GM19328 (cell line): ENCODE measurements at regions not wholly inside any gene's neighbourhood (a gene's known extent, or its start where the extent isn't known, plus 50 kb on each side); places are given as distances from the start of the nearest gene placed in this dataset.

Experiments
- ATAC-seq: cut with Tn5 transposase; IDR thresholded peaks from one replicate; pipeline ENCODE4 v1.9.1; 2021; ENCODE audit warnings: mild to moderate bottlenecking, moderate library complexity; ENCODE audit not compliant: unreplicated experiment

DNA sequence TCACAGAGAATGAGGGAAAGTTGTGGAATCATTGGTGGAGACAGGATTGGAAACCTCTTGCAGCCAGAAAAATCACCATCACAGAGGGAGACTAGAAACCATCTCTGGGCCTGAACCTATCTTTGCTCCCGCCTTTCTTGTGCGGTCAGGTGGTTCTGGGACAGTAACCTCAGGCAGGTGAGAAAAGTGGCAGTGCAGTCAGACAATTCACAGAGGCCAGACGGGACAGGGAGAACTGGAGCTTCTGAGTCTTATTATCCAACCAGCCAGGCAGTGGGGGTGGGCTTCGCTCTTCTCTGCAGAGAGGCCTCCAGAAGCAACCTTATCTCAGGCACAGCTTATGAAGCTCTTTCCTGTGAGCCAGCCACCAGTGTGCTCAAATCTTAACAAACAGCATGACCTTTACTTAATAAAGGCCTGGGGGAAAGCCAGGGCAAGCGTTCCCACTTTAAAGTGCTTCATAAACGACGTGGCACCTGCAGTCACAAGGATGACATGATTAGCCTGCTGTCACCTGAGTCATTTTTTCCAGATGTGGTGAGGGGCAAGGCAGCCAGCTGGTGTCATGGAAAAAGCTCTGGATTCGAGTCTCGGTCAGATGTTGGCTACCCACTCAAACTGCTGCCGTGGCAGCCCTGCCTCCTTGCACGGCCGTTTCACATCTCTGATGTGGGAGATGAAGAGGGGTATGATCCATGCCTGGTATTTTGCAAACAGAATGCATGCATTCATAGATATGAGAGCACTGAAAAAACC lies 109.7 kb downstream of the B3GNT2 start:
- ATAC-seq = no peak

DNA sequence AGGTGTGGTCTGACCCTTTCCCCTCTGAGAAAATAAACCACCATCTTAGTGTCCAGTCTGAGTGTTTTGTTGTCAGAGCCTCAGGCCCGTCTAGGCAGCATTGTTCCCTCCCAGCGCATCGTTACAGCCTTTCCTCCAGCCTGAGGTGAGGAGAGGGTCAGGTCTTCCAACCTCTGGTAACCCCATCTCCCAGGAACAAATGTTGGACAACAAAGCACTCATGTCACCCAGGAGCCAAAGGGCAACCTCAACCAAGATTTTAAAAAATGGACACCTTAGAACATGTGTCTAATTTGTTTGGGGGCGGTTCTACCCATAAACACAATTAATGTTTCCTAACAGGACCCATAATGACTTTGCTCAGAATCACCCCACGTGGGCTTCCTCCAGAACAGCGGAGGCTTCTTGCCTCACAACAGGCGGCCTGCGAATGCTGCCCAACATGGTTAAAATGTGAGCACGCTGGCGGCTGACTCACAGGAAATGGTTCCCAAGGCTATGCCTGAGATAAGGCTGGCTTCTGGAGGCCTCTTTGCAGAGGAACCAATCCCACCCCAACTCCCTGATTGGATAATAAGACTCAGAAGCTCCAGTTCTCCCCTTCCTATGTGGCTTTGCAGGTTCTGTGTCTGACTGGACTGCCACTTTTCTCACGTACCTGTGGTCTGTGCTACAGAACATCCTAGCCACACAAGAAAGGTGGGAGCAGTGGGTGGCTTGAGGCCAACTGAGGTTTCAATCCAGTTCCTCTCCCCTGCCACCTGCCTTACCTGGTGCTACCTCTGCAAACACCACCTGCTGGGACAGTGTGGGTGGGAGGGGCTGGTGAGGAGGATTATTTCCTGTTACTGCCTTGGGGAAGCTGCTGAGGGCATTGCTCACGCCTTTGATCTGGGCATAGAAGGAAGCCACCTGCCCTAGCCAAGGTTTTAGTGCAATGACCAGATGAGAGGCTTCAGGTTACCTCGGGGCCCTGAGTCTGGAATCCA lies 108.8 kb downstream of the B3GNT2 start:
- no peak for ATAC-seq

DNA sequence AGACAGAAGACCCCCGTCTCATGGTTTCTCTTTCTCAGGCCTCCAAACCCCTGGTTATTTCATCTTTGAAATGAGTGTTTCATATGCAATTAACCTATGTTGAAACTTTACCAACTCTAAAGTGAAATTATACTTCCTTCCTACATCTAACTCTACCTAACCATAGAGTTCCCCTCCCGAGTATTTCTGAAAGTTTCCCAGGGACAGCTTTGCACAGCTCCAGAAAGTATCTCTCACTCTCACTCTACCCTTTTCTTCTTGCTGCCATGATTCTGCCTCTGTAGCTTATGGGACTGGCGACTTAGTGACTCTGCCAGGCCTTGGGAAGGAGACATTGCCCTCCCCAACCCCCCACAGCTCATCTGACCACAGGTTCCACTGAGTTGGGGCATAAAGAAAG lies 107.9 kb downstream of the B3GNT2 start:
- ATAC-seq = no peak

DNA sequence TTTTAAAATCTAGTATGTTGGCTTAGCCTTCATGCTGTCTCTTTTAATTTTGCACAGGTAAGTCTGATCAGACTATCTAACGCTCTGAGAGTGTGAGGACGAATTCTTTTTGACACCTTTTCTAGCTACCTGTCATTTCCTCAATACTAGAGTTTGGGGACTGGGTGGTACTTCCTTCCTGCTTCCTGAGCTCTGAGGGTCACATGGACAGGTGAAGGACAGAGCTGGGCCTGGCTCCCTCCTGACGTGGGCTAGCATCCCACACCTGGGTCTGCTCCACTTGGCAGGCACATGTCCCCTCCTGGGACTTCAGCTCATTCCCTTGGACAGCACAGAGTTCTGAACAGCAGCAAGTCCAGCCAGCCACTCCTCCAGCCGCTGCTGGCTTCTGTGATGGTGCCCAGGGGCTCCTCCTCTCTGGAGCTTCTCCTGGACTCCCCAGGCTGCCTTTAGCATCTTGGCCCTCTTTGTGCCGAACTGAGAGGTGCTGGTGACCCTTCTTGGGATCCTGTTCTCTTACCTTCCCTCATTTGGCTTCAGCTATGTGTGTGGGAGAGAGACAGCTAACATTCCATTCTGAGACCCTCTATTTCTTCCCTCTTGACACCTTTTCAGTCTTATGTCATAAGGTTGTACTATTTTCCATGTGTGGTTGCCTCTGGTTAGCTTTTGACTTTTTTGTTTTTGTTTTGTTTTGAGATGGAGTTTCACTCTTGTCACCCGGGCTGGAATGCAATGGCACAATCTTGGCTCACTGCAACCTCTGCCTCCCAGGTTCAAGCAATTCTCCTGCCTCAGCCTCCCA lies 106.9 kb downstream of the B3GNT2 start:
- no peak for ATAC-seq

DNA sequence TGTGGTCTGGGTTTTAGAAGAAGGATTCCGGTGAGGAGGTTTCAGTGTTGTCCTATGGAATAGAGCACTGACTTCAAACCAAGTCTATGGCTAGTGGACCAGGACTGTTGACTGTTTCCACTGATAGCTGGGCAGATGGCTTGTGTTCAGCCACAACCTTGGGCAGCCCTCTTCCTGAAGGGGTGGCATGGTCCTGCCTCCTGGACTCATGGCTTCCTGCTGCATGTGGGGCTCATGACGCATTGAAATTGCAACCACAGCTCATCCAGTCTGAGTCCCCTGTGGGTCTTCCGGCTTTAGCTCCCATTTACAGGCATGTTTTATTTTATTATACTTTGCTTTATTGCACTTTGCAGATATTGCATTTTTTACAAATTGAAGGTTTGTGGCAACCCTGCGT lies 105.0 kb downstream of the B3GNT2 start:
- no peak for ATAC-seq

DNA sequence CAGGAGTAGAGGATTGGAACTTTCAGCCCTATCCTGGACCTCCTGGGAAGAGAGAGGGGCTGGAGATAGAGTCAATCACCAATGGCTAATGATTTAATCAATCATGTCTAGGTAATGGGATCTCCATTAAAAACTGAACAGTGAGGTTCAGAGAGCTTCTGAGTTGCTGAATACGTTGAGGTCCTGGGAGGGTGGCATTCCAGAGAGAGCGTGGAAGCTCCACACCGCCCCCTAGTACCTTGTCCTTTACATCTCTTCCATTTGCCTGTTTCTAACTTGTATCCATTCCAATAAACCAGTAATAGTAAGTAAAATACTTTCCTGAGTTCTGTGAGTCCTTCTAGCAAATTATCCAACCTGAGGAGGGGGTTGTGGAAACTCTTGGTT lies 101.7 kb downstream of the B3GNT2 start:
- ATAC-seq = no peak

DNA sequence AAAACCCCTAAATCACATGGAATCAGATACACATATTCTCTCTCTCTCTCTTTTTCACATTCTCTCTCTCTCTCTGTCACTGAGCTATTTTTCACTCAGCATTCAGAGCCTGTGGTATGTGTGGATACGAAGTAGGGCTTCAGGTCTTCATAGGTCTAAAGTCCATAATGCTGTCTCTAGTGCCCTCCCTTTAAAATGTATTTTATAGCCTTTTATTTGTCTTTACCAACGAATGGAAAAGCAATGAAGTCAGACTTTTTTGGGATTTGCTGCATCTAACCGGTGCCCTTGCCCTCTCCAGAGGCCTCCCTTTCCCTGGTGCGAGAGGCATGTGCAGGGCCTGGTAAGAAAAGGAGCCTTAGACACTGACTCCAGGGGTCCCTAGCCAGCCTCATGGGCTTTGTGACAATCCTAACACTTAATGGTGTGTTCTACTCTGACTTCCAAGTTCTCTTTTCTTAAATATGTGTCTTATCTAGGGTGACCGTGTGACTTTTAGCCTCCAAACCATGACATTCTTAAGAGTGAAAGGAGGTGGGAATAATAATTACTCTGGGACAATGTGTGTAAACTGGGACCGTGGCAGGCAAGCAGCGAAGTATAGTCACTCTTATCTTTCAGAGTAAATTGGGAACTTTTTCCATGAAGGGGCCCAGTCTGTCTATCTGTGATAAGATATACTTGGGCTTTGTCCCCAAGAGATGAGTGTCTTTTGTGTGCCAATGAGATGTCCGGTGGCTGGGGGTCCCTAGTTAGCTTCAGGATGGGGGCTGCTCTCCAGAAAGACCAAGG lies 101.1 kb downstream of the B3GNT2 start:
- no peak for ATAC-seq

DNA sequence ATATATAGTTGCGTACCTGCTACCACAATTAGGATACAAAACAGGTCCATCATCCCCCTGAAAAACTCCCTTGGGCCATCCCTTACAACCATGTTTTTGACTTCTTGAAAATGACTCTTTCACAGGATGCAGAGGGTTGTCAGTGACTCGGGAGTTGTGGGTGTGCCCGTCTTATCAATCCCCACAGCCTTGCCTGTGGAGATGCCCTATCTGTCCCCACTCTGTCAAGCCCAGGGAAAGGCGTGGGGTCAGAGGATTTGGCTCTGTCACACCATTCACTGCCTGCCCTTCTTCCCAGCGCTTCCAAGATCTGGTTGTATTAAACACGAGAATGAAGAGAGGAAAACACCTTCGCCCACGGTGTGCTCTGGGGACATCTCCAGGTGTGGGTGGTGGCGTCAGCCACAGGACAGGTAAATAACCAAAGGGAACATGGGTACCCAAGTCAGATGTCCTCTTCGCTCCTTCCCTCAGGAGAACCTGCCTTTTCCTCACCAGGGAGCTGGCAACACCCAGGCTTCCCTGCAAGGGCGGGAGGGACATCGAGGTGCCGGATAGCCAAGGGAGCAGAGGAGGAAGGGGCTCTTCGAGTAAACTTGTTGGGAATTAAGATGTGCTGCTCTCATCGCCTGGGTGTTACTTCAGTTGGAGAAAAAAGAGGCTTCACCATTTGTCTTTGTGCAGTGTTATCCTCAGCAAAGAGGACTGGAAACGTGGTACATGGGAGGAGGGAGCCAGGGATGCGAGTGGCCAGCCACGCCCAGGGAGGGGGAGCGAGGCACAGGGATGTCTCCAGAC lies 100.3 kb downstream of the B3GNT2 start:
- no peak for ATAC-seq

DNA sequence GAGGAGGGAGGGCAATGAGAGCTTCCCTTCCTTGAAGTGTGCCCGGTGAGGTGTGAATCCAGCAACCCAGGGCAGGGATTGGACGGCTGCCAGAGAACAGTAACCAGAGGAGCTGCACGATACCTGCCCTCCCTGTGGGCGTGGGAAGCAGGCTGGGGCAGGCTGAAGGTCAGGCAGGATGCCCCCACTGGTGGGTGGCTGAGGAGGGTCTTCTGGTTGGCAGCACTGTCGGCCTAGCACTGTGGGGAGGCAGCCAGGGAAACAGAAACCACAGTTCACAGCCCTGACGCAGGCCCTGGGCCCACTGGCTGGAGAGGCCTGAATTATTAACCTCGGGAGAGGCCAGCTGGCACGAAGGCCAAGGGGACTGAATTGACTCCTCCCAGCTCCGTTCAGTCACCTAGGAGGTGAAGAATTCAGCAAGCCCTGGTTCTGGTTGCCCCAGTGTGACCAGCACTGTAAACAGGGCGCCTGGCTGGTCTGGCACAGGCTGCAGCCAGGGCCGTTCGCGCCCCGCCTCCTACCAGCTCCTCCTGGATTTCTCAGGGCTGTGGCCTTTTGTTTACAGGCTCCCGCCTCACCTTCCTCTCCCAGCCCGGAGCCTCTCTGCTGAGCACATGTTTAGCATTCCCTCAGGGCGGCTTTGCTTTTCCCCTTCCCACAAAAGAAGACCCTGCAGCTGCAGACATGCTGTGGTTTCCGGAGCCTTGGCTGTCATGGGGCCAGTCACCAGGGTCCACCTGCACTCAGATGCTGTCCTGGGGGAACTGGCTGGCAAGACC lies 97.8 kb downstream of the B3GNT2 start:
- ATAC-seq = no peak

DNA sequence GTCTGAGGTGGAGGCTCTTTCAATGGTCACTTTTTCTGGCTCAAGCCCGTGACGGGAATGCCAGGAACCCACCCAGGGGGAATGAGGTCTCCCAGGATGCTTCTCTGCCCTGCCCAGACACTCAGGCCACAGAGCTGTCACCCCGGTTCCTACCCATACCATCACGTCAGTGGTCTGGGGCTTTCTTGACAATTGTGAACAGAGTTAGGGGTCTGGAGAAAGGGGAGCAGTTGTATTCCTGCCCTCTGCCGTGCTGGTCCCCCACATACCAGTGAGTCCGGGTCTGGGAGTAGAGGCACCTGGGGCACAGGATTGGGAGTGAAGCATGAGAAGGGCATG lies 97.2 kb downstream of the B3GNT2 start:
- no peak for ATAC-seq

DNA sequence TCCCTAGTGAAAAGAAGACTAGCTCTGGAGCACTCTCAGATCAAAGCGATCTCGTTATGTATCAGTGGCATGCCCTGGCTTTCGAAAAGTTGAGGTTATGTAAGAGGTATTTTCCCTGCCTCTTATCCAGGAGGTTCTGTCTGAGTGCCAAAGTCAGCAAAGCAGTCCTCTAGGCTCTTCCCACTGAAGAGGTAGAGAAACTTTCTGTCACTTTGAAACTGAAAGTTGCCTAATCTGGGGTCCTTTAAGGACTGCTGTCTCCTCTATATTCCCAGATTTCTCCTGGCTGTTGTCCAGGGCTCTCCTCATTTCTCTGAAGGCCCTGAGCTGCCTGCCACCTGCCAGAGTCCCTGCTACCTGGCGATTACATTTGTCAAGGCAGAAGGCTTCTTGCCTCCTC lies 96.3 kb downstream of the B3GNT2 start:
- ATAC-seq = no peak

DNA sequence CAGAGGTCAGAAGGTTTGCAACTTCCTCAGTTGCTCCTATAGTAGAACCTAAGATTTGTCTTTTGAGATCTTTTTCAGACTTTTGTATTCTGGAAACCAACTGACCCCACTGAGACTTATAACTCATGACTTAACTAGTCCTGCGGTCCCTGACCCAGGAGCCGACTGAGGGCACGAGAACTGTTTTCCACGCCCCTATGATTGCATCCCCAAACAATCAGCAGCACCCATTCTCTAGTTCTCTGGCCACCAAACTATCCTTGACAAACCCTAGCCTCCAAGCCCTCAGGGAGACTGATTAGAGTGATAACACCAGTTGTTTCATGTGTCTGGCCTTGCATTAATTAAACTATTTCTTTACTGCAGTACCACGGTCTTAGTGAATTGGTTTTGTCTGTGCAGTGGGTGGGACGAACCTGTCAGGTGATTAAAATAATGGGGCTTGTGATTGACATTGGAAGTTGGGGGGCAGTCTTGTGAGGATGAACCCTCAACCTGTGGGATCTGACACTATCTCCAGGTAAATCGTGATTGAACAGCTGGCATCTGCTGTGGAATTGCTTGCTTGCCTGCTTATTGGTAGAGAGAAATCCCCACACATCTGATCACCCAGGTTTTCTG lies 95.7 kb downstream of the B3GNT2 start:
- ATAC-seq = no peak

DNA sequence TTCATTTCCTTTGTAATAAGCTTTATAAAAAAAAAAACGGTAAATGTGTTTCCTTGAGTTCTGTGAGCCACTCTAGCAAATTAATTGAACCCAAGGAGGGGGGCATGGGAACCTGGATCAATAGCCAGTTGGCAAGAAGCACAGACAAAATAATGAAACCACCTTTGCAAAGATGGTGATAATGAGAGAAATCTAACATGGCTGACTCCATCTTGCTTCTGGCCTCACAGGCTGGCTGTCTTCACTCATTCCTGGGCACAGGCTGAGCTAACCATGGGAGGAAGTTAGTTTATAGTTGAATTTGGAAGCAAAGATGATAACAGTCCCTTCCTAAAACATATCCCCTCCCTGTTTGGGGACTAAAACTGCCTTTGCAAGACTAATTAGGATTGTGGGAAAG lies 95.1 kb downstream of the B3GNT2 start:
- ATAC-seq = no peak

DNA sequence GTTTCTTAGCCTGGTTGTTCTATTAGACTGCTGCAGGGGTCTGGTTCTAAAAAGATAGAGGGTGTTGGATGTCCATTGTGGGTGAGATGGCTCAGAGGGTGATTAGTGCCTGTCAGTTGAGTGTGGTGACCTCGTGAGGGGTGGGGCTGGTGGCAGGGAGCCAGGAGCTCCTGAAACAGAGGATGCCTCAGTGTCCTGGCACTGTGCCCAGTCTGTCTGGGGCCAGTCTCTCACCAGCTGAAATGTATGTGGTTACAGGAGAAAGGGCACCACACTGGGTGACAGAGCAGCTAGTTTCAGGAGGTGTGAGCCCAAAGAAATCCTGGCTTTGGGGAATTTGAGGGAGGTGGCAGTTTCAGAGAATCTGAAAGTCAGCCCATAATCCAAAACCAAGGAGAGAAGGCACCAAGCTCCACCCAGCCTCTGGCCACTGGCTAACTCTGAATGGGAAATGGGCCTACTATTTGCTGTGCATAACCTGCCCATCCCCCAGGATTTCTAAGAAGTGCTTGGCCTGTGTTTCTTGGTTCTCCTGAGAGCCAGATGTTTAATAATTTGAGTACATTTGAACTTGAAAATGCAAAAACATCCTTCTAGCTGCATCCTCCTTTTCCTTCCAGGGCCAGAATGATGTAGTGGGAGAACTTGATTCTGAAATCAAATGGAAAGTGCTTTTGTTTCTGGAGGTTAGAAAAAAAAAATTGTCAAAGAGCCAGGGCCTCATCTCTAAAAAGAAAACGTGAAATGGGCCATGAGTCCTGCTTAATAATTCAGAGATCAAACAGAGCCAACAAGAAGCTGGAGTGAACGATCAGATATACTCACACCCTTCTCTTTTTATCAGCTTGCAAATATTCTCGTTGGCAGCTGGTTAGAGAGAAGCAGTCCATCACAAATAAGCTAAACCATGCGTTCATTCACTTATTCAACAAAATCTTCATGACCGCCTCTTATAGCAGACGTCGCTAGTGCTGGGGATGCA lies 92.3 kb downstream of the B3GNT2 start:
- ATAC-seq = no peak

DNA sequence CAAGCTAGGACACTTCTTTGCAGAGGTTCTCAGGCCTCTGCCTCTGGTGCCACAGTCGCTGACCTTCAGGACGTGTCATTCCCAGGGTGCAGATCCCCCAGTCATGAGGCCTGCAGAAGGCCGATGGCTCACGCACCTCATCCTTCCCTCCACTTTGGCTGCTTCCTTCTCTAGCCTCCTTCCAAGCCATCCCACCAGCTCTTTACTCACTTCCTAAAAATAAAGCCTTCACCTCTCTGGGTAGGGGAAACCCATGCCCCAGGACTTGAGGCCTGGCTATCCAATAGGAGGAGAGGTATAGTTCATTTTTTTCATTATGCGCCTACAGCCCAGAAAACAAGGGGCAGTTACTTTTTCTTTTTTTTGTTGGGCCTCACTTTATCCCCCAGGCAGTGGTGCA lies 91.4 kb downstream of the B3GNT2 start:
- ATAC-seq = no peak

DNA sequence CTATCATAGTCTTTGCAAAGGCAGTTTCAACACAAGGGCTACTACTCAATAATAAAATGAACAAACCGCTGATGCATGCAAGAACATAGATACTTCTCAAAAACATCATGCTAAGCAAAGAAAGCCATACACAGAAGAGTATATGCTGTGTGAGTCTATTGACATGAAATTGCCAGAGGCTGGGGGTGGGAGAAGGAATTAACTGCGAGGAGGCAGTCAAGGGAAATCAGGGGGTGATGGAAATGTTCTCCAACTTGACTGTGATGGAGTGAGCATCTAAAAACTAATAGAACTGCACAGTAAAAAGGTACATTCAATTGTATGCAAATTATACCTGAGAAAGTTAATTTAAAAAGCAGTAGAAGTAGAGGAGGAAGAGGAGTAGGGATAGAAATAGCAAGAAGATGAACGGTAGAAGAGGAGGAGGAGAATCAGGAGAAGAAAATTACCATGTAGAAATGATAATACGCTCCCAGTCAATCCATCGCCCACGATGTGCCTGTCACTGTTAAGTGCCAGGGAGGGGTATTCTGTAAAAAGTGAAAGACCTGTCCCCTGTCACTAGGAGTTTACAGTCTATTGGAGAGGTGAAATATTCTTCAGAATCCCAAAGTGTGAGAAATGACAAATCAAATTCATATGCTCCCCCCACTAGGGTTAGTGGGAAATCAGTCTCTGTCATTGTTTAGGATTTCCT lies 90.3 kb downstream of the B3GNT2 start:
- no peak for ATAC-seq

DNA sequence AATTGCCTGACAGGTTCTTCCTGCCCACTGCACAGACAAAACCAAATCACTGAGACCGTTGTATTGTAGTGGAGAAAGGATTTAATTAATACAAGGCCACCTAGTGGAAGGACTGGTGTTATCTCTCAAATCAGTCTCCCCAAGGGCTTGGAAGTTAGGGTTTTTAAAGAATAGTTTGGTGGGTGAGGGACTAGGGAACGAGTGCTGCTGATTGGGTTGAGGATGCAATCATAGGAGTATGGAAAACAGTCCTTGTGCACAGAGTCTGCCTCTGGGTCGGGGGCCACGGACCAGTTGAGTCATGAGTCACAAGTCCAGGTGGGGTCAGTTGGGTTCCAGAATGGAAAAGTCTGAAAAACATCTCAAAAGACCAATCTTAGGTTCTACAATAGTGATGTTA lies 89.1 kb downstream of the B3GNT2 start:
- ATAC-seq = no peak
